Activated naive CD8-positive, alpha-beta T cell treated with anti-CD3 and anti-CD28 coated beads for 36 hours (primary cell): ENCODE measurements at regions not wholly inside any gene's neighbourhood (a gene's known extent, or its start where the extent isn't known, plus 50 kb on each side); places are given as distances from the start of the nearest gene placed in this dataset.
"Not testable (repeated sequence)": the region's sequence is repeated elsewhere in the genome, so short reads cannot be mapped to it uniquely, and the experiment has no call there.

Source experiments
- DNase-seq: peaks from one replicate; pipeline ENCODE4 v3.0.0; 2021
- H3K27ac Mint-ChIP-seq: one replicate; pipeline ENCODE4 v1.8.0; 2022; ENCODE audit warnings: mild to moderate bottlenecking, moderate library complexity, mixed read lengths
- H3K27me3 Mint-ChIP-seq: one replicate; pipeline ENCODE4 v1.8.0; 2022; ENCODE audit warnings: mild to moderate bottlenecking, mixed read lengths
- H3K36me3 Mint-ChIP-seq: one replicate; pipeline ENCODE4 v1.8.0; 2021; ENCODE audit warnings: mild to moderate bottlenecking, mixed read lengths
- H3K4me1 Mint-ChIP-seq: one replicate; pipeline ENCODE4 v1.8.0; 2021; ENCODE audit warnings: mixed read lengths
- H3K4me3 Mint-ChIP-seq: one replicate; pipeline ENCODE4 v1.8.0; 2022; ENCODE audit warnings: mild to moderate bottlenecking, moderate library complexity, mixed read lengths
- H3K9me3 Mint-ChIP-seq: one replicate; pipeline ENCODE4 v1.8.0; 2022; ENCODE audit warnings: mixed read lengths

DNA sequence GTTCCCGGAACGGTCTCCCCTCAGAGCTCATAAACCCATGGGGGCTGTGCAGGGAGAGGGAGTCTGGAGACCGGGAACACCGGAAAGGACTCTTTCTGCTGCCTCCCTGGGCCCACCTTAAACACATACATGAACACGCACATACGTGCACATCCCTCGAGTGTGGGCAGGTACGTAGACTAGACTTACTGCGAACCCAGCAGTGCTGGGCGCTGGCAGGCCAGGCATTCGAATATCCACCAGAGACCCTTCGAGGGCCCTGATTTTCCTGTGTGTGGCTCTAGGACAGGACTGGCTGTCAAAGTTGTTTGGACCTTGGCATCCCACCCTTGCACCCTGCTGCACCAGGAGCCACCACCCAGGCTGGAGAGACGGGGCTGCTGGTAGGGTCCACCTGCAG lies 102.7 kb downstream of the PLXNA1 start:
- DNase-seq = no peak
- no peaks in the 10 kb centered on the region for H3K9me3 Mint-ChIP-seq
- no peak overlapping the region for H3K27ac Mint-ChIP-seq
- H3K4me3 Mint-ChIP-seq = no peak overlapping the region
- H3K4me1 Mint-ChIP-seq = no peaks in the 10 kb centered on the region
- no peaks in the 10 kb centered on the region for H3K27me3 Mint-ChIP-seq
- no peaks in the 10 kb centered on the region for H3K36me3 Mint-ChIP-seq

- not testable (repeated sequence) for H3K27me3 Mint-ChIP-seq, DNase-seq, H3K4me3 Mint-ChIP-seq, H3K9me3 Mint-ChIP-seq, H3K27ac Mint-ChIP-seq, H3K36me3 Mint-ChIP-seq, H3K4me1 Mint-ChIP-seq
Measured at GRCh38 chr3:127086591-127086990, 103.7 kb downstream of the PLXNA1 start.

DNA sequence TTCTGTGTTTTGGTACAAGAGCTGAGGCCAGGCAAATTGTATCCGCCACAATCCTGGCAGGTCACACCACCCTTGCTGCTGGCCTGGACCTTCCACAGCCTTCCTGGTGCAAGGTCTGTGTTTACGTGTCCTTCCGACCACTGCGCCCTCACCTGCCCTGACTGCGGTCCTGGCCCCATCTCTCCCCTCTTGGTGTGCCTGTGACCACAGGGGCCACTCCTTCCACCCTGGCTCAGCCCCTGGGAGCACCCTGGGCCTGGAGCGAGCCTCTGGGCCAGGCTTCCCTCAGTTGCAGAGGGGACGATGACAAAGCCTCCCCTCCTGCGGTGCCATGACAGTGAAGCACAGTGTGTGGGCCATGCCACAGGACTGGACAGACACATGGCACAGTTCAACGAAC lies 104.5 kb downstream of the PLXNA1 start:
- Mint-ChIP-seq H3K9me3 (no peaks in the 10 kb centered on the region), H3K36me3 (no peaks in the 10 kb centered on the region), H3K4me3 (no peak overlapping the region), H3K27ac (no peak overlapping the region), H3K4me1 (no peaks in the 10 kb centered on the region), H3K27me3 (no peaks in the 10 kb centered on the region)
- DNase-seq = no peak

DNA sequence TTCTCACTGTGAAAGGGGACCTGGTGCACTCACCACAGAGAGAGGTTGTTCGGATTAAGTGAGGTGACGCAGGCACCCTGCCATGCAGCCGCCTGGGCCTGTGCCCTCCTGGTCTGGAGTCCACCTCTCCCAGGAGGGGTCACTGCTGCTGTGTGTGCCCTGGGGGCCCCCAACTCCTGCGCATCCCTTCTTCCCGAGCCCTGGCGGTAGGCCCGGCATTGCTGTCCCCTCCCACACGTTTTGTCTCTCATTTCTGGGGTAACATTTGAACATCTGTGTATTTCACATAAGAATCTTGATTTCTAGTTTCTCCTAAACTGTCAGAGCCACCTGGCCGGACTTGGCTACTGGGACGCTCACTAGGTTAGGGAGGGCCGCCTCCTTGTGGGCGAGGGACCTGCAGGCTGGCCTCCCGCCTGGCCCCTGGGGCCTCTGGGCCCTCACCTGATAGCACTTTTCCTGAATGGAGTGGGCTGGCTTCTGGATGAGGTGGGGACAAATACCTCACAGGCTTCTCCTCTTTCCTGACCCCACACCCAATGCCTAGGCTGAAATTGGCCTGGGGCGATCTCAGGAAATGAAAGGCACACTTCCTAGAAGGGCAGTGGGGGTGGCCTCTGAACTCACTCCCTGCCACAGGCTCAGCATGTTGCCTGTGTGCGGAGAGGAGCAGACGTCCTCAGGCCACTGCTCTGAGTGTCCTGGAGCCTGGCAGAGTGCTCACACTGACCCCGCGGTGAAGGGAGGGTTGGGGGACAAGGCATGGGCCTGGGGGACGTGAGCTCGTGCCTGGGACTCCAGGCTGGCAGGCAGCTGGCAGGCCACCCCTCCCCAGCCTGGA lies 104.2 kb upstream of the PRR23E start:
- Mint-ChIP-seq H3K36me3 (no peaks in the 10 kb centered on the region), H3K9me3 (no peaks in the 10 kb centered on the region), H3K27me3 (no peaks in the 10 kb centered on the region), H3K4me1 (no peaks in the 10 kb centered on the region), H3K4me3 (no peak overlapping the region), H3K27ac (no peak overlapping the region)
- no peak for DNase-seq

DNA sequence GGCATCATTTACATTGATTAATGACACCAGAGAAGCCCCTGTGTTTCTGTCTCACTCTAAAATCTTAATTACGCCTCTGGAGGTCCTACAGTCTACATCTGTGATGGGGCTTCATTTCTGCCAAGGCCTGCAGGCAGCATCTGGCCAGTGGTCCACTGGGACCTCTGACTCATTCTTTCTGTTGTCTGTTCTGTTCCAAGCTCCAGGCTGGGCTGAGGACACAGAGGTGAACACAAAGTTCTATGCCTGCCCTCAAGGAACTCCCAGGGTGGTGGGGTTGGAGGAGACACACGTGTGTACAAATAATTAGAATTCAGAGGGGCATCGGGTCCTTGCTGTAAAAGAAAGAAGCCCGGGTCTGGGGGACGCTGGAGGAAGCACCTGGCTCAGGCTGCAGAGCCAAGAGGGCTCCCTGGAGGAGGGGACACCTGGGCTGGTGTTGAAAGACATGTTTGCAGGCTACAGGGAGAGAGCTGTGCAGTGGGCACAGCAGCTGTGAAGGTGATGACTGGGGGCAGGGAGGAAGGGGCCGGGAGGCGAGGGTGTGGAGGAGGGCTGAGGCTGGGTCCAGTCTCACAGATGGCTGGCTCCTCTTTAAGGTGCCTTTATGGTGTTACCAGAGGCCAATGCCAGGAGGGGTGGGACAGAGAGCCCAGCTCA lies 103.3 kb upstream of the PRR23E start:
- Mint-ChIP-seq H3K4me3 (no peak overlapping the region), H3K9me3 (no peaks in the 10 kb centered on the region), H3K4me1 (no peaks in the 10 kb centered on the region), H3K36me3 (no peaks in the 10 kb centered on the region), H3K27ac (no peak overlapping the region), H3K27me3 (peaks cover 3% of the 10 kb centered on the region)
- DNase-seq = no peak

GRCh38 chr3:127090218-127091160 lies 102.4 kb upstream of the PRR23E start:
- Mint-ChIP-seq H3K4me1 (no peaks in the 10 kb centered on the region), H3K36me3 (no peaks in the 10 kb centered on the region), H3K27me3 (peaks cover 3% of the 10 kb centered on the region), H3K9me3 (peaks cover 2% of the 10 kb centered on the region), H3K27ac (no peak overlapping the region), H3K4me3 (no peak overlapping the region)
- DNase-seq = no peak

- H3K27ac Mint-ChIP-seq = no peak overlapping the region
- no peak overlapping the region for H3K4me3 Mint-ChIP-seq
- DNase-seq = no peak
- H3K9me3 Mint-ChIP-seq = peaks cover 2% of the 10 kb centered on the region
- no peaks in the 10 kb centered on the region for H3K4me1 Mint-ChIP-seq
- peaks cover 3% of the 10 kb centered on the region for H3K27me3 Mint-ChIP-seq
- H3K36me3 Mint-ChIP-seq = no peaks in the 10 kb centered on the region
Measured at GRCh38 chr3:127091376-127091775, 101.6 kb upstream of the PRR23E start.

DNA sequence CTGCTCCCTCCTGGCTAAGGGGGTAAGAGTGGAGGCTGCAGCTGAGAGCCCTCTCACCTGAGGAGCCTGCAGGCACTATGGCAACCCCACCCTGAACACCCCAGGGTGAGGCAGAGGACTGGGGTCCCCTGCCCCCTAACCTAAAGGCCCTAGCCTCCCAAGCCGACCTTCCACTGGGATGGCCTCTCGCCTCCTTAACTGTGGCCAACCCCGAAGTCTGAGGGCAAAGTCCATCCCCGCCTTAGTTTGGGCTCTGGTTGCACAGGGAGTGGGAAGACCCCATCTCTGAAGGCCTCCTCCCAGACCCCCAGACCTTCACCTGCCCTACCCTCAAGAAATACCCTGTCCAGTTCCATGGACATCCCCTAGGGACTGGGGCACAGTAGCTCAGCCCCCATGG lies 100.6 kb upstream of the PRR23E start:
- H3K9me3 Mint-ChIP-seq = peaks cover 2% of the 10 kb centered on the region
- no peaks in the 10 kb centered on the region for H3K36me3 Mint-ChIP-seq
- no peak for DNase-seq
- no peak overlapping the region for H3K27ac Mint-ChIP-seq
- peaks cover 3% of the 10 kb centered on the region for H3K27me3 Mint-ChIP-seq
- H3K4me1 Mint-ChIP-seq = no peaks in the 10 kb centered on the region
- H3K4me3 Mint-ChIP-seq = no peak overlapping the region

DNA sequence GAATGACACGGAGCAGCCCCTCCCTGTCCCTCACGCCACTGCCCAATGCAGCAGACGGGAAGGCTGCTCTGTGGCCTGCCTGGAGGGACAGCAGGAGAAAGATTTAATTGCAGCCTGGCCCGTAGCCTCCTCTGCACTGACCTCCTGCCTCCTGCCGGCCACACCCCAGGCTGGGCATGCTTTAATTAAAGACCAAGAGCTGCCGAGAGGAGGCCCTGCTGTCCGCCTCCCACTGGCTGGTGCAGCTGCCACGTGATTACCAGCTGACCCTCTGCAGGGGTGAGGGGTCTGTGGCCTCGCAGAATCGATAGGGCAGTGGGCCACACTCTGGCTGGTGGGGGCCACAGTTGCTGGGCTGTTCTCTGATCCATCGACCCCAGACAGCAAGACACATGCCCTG lies 100.2 kb upstream of the PRR23E start:
- no peaks in the 10 kb centered on the region for H3K4me1 Mint-ChIP-seq
- peaks cover 3% of the 10 kb centered on the region for H3K27me3 Mint-ChIP-seq
- no peak for DNase-seq
- no peaks in the 10 kb centered on the region for H3K36me3 Mint-ChIP-seq
- H3K27ac Mint-ChIP-seq = no peak overlapping the region
- H3K4me3 Mint-ChIP-seq = no peak overlapping the region
- peaks cover 2% of the 10 kb centered on the region for H3K9me3 Mint-ChIP-seq

GRCh38 chr3:127093312-127093711 lies 99.6 kb upstream of the PRR23E start:
- no peaks in the 10 kb centered on the region for H3K4me1 Mint-ChIP-seq
- no peaks in the 10 kb centered on the region for H3K36me3 Mint-ChIP-seq
- peaks cover 2% of the 10 kb centered on the region for H3K9me3 Mint-ChIP-seq
- DNase-seq = no peak
- no peak overlapping the region for H3K27ac Mint-ChIP-seq
- peaks cover 3% of the 10 kb centered on the region for H3K27me3 Mint-ChIP-seq
- no peak overlapping the region for H3K4me3 Mint-ChIP-seq

- no peaks in the 10 kb centered on the region for H3K4me1 Mint-ChIP-seq
- no peak overlapping the region for H3K27ac Mint-ChIP-seq
- H3K4me3 Mint-ChIP-seq = no peak overlapping the region
- no peaks in the 10 kb centered on the region for H3K36me3 Mint-ChIP-seq
- DNase-seq = no peak
- peaks cover 3% of the 10 kb centered on the region for H3K27me3 Mint-ChIP-seq
- H3K9me3 Mint-ChIP-seq = peaks cover 2% of the 10 kb centered on the region
Measured at GRCh38 chr3:127095774-127096173, 97.2 kb upstream of the PRR23E start.

DNA sequence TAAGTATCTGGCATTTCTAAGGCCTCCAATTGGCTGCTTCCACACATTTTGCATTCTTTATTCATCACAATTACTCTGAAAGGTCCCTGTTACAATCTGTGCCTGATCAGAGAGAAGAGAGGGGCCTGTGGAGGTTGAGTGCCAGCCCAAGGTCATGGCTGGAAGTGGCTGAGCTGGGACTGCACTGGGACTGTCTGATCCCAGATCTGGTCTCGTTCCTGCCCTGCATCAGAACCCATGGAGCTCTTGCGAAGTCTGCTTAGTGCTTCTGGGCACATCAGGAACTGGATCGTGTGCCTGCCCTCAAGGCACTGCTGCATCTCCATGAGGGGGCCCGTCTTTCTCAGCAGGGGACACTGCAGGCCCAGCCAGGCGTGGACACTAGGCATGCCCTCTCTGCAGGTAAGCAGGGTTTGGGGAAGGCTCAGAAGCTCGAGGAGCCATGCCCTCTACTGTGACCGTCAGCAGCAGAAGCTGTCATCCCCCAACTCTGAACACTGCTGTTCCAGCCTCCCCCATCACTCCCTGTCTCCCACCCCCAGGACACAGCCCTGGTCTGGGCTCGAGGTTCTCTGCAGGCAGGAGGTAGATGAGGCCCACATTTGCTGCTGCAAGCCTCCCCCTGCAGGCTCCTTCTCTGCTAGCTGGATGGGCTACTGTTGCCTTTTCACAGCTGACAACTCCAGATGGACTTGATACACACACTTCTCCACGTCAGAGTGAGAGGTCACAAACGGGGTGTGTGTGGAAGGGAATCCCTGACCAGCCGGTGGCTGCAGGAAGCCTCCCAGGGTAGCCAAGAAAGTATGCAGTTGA lies 96.5 kb upstream of the PRR23E start:
- no peak overlapping the region for H3K4me3 Mint-ChIP-seq
- peaks cover 2% of the 10 kb centered on the region for H3K9me3 Mint-ChIP-seq
- H3K27ac Mint-ChIP-seq = no peak overlapping the region
- no peak for DNase-seq
- no peaks in the 10 kb centered on the region for H3K36me3 Mint-ChIP-seq
- peaks cover 3% of the 10 kb centered on the region for H3K27me3 Mint-ChIP-seq
- H3K4me1 Mint-ChIP-seq = no peaks in the 10 kb centered on the region

DNA sequence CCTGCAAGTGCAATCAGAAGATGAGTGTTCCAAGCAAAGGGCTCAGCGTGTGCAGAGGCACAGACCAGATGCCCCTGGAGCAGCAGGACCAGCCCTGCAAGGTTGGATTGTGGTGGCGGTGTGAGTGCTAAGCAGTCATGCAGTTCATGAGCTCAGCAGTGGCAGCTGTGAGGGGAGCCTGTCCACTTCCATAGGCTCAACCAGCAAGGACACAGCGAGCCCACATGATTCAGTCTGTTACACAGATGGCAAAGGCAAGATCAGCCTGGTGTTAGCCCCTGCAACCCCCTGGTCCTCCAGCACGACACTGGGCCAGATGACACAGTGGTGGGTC lies 95.9 kb upstream of the PRR23E start:
- Mint-ChIP-seq H3K4me3 (no peak overlapping the region), H3K4me1 (no peaks in the 10 kb centered on the region), H3K36me3 (no peaks in the 10 kb centered on the region), H3K27me3 (peaks cover 3% of the 10 kb centered on the region), H3K9me3 (peaks cover 2% of the 10 kb centered on the region), H3K27ac (no peak overlapping the region)
- no peak for DNase-seq

DNA sequence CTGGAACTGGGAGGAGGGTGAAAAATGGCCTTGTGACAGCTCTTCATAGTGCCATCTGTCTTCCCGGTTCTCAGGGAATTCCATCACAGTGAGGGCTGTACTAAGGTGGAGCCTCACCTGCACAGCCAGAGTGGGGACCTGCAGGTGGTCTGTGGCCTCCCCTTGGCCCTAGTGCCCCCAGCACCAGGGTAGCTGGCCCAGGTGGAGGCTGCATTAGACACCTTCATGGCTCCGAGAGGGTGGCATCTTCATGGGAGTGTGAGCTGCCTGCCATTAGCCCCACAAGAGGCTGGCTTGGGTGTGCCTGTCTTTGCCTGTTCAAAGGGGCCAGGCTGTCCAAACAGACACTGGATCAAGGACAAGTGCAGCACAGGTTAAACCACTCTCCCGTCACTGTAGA lies 95.5 kb upstream of the PRR23E start:
- no peaks in the 10 kb centered on the region for H3K36me3 Mint-ChIP-seq
- H3K4me1 Mint-ChIP-seq = no peaks in the 10 kb centered on the region
- peaks cover 2% of the 10 kb centered on the region for H3K9me3 Mint-ChIP-seq
- no peak for DNase-seq
- H3K27ac Mint-ChIP-seq = no peak overlapping the region
- peaks cover 3% of the 10 kb centered on the region for H3K27me3 Mint-ChIP-seq
- H3K4me3 Mint-ChIP-seq = no peak overlapping the region

GRCh38 chr3:127099982-127100381 lies 92.9 kb upstream of the PRR23E start:
- H3K4me3 Mint-ChIP-seq = no peak overlapping the region
- no peaks in the 10 kb centered on the region for H3K4me1 Mint-ChIP-seq
- H3K27me3 Mint-ChIP-seq = no peaks in the 10 kb centered on the region
- no peak overlapping the region for H3K27ac Mint-ChIP-seq
- H3K9me3 Mint-ChIP-seq = peaks cover 2% of the 10 kb centered on the region
- H3K36me3 Mint-ChIP-seq = no peaks in the 10 kb centered on the region
- DNase-seq = no peak
